K562 (cell line): ENCODE measurements at regions not wholly inside any gene's neighbourhood (a gene's known extent, or its start where the extent isn't known, plus 50 kb on each side); places are given as distances from the start of the nearest gene placed in this dataset.

Experiments used
- CREM ChIP-seq: IDR thresholded peaks from 2 replicates; pipeline ENCODE4 v1.6.1; 2014; ENCODE audit warnings: antibody characterized with exemption, low read depth
- CTCFL ChIP-seq: IDR thresholded peaks from 2 replicates; pipeline ENCODE4 v1.6.1; 2011; ENCODE audit warnings: borderline replicate concordance, low read depth, mild to moderate bottlenecking, moderate library complexity, low read length; ENCODE audit not compliant: insufficient read depth, poor library complexity, severe bottlenecking
- EWSR1 ChIP-seq: fragments of 450-650 bp; IDR thresholded peaks from 2 replicates; pipeline ENCODE4 v1.6.1; 2018; ENCODE audit warnings: borderline replicate concordance, mild to moderate bottlenecking, low read depth, moderate library complexity; ENCODE audit not compliant: partially characterized antibody
- MYBL2 ChIP-seq, 2 experiments: fragments of 450-650 bp in 1 of 2; sonication (generic) in 1 of 2; formaldehyde crosslinking in 1 of 2; IDR thresholded peaks; 2 replicates each; pipeline versions ENCODE4 v1.6.1 to v1.8.1; 2017 to 2022; ENCODE audit warnings: borderline replicate concordance in 1 of 2, inconsistent platforms in 1 of 2, low read depth in 1 of 2, mild to moderate bottlenecking in 1 of 2, missing genetic modification reagents in 1 of 2, moderate library complexity in 1 of 2
- MYNN ChIP-seq, 2 experiments: sonication (generic); formaldehyde crosslinking in 1 of 2; IDR thresholded peaks; 2 replicates each; pipeline versions ENCODE4 v1.5.0 to v1.6.1; 2016 to 2020; ENCODE audit warnings: antibody characterized with exemption in 1 of 2, missing genetic modification reagents in 1 of 2
- NFE2 ChIP-seq: IDR thresholded peaks from 2 replicates; pipeline ENCODE4 v1.6.1; 2014; ENCODE audit warnings: antibody characterized with exemption, low read depth
- NR2C2 ChIP-seq, 2 experiments: fragments of 200-800 bp in 1 of 2; sonication (Bioruptor generic) in 1 of 2; sonication (generic) in 1 of 2; formaldehyde crosslinking in 1 of 2; IDR thresholded peaks; 2 replicates each; pipeline versions ENCODE4 v1.6.1 to v1.8.0; 2016 to 2022; ENCODE audit warnings: mild to moderate bottlenecking in 1 of 2, missing compliant biosample characterization in 1 of 2, missing genetic modification characterization in 1 of 2, missing genetic modification reagents in 1 of 2
- PBX2 ChIP-seq, 2 experiments: IDR thresholded peaks in 1 of 2; conservative IDR thresholded peaks in 1 of 2; 2 replicates each; pipeline ENCODE4 v1.6.1; 2016; ENCODE audit warnings: low read depth in 2 of 2, mild to moderate bottlenecking in 1 of 2, missing compliant biosample characterization in 1 of 2, missing genetic modification characterization in 1 of 2, moderate library complexity in 1 of 2
- POLR2AphosphoS2 ChIP-seq: IDR thresholded peaks from 2 replicates; pipeline ENCODE4 v1.6.1; 2012; ENCODE audit warnings: low read length, improper control_type of control experiment
- SIRT6 ChIP-seq: IDR thresholded peaks from one replicate; pipeline ENCODE4 v1.6.1; 2012; ENCODE audit warnings: low read depth, mild to moderate bottlenecking, control low read depth, inconsistent platforms, low read length, moderate library complexity
- SMARCC2 ChIP-seq: fragments of 450-650 bp; IDR thresholded peaks from 2 replicates; pipeline ENCODE4 v1.6.1; 2017; ENCODE audit warnings: antibody characterized with exemption, moderate library complexity, mild to moderate bottlenecking, low read depth
- TEAD4 ChIP-seq, 2 experiments: sonication (generic) in 1 of 2; formaldehyde crosslinking in 1 of 2; IDR thresholded peaks; 2 replicates each; pipeline versions ENCODE4 v1.6.1 to v1.8.0; 2012 to 2022; ENCODE audit warnings: borderline replicate concordance in 1 of 2, inconsistent platforms in 1 of 2, low read length in 1 of 2, mild to moderate bottlenecking in 1 of 2, missing genetic modification reagents in 1 of 2
- ZBED1 ChIP-seq: IDR thresholded peaks from 2 replicates; pipeline ENCODE4 v1.6.1; 2014
- ZC3H11A ChIP-seq: IDR thresholded peaks from 2 replicates; pipeline ENCODE4 v1.6.1; 2012; ENCODE audit warnings: low read depth, low read length, improper control_type of control experiment
- ZFP36 ChIP-seq: fragments of 150-350 bp; IDR thresholded peaks from 2 replicates; pipeline ENCODE4 v1.6.1; 2018; ENCODE audit warnings: low read length, low read depth; ENCODE audit not compliant: partially characterized antibody
- ZNF280B ChIP-seq: fragments of 250-450 bp; sonication (Bioruptor Pico); IDR thresholded peaks from 2 replicates; pipeline ENCODE4 v1.5.1; 2021; ENCODE audit warnings: mild to moderate bottlenecking
- ZNF311 ChIP-seq: fragments of 250-450 bp; sonication (Bioruptor Pico); IDR thresholded peaks from 2 replicates; pipeline ENCODE4 v1.4.0; 2020; ENCODE audit warnings: mild to moderate bottlenecking, moderate library complexity
- ZNF766 ChIP-seq: fragments of 200-800 bp; sonication (Bioruptor generic); conservative IDR thresholded peaks from 2 replicates; pipeline ENCODE4 v1.6.1; 2016; ENCODE audit warnings: missing genetic modification characterization, missing compliant biosample characterization
- ZNF785 ChIP-seq: fragments of 250-450 bp; sonication (Bioruptor Pico); IDR thresholded peaks from 2 replicates; pipeline ENCODE4 v1.4.0; 2020; ENCODE audit warnings: mild to moderate bottlenecking
- ZZZ3 ChIP-seq: fragments of 450-650 bp; IDR thresholded peaks from 2 replicates; pipeline ENCODE4 v1.6.1; 2016; ENCODE audit warnings: antibody characterized with exemption, mild to moderate bottlenecking, moderate library complexity

- TF ChIP-seq CREM (peak; percentile 26; the same call in 1 of the 2 replicates), NFE2 (peak; percentile 67), NR2C2 (CRISPR knock-in tag; IDR thresholded peaks at IDR 0.05) (no peak), NR2C2 (tag; IDR thresholded peaks at IDR 0.05) (no peak), ZZZ3 (no peak), ZNF766 (CRISPR knock-in tag) (peak; percentile 95), MYBL2 (IDR thresholded peaks at IDR 0.05; ENCODE audit: low read depth) (peak; percentile 66), MYBL2 (CRISPR knock-in tag; IDR thresholded peaks at IDR 0.05; ENCODE audit: borderline replicate concordance) (no peak), ZNF785 (CRISPR knock-in tag) (no peak), POLR2AphosphoS2 (no peak), CTCFL (no peak), ZNF311 (0 out of 2 replicates have a peak, but pooled peaks have one; percentile 28), ZNF280B (CRISPR knock-in tag) (no peak), ZFP36 (no peak), TEAD4 (IDR thresholded peaks at IDR 0.05; ENCODE audit: low read length) (peak; percentile 79), TEAD4 (CRISPR knock-in tag; IDR thresholded peaks at IDR 0.05; ENCODE audit: borderline replicate concordance) (no peak), MYNN (IDR thresholded peaks at IDR 0.05) (no peak), MYNN (CRISPR knock-in tag; IDR thresholded peaks at IDR 0.05) (no peak), SIRT6 (no peak), EWSR1 (no peak), ZC3H11A (no peak), PBX2 (CRISPR knock-in tag; IDR thresholded peaks at IDR 0.05; ENCODE audit: low read depth) (no peak), PBX2 (tag; conservative IDR thresholded peaks at IDR 0.05; ENCODE audit: low read depth) (no peak), SMARCC2 (peak; percentile 45; the same call in 1 of the 2 replicates), ZBED1 (no peak)
These were observed 482.5 kb upstream of the TBL1XR1 start (continued) for GRCh38 chr3:177679568-177680471.
